Suprapubic skin (tissue), 4 donors: ENCODE measurements at regions not wholly inside any gene's neighbourhood (a gene's known extent, or its start where the extent isn't known, plus 50 kb on each side); places are given as distances from the start of the nearest gene placed in this dataset.

ENCODE experiments used
- DNase-seq, 2 donors: peaks; one replicate each; pipeline ENCODE4 v3.0.0-alpha.2; 2019; ENCODE audit warnings: low spot score in 2 of 2
- H3K27ac ChIP-seq: fragments of 200-600 bp; sonication (generic); one replicate; pipeline ENCODE4 v1.5.1; 2019
- H3K27me3 ChIP-seq: fragments of 200-600 bp; sonication (generic); one replicate; pipeline ENCODE4 v1.5.1; 2019
- H3K36me3 ChIP-seq: fragments of 200-600 bp; sonication (generic); one replicate; pipeline ENCODE4 v1.5.1; 2019
- H3K4me1 ChIP-seq: fragments of 200-600 bp; sonication (generic); one replicate; pipeline ENCODE4 v1.5.1; 2019
- H3K4me3 ChIP-seq: fragments of 200-600 bp; sonication (generic); one replicate; pipeline ENCODE4 v1.5.1; 2019; ENCODE audit warnings: mild to moderate bottlenecking
- H3K9me3 ChIP-seq: fragments of 200-600 bp; sonication (generic); one replicate; pipeline ENCODE4 v1.5.1; 2019
- EP300 ChIP-seq: sonication (generic); formaldehyde crosslinking; IDR thresholded peaks from one replicate; pipeline ENCODE4 v1.6.1; 2017; ENCODE audit warnings: antibody characterized with exemption
- POLR2A ChIP-seq, 2 donors: fragments of 450-650 bp; IDR thresholded peaks; one replicate each; pipeline ENCODE4 v1.6.1; 2017; ENCODE audit warnings: antibody characterized with exemption in 2 of 2, mild to moderate bottlenecking in 2 of 2, moderate library complexity in 2 of 2
- POLR2AphosphoS5 ChIP-seq, 3 donors: sonication (generic); formaldehyde crosslinking; IDR thresholded peaks; one replicate each; pipeline ENCODE4 v1.6.1; 2017; ENCODE audit warnings: antibody characterized with exemption in 3 of 3
- WGBS: methylation state at CpG from one replicate; pipeline ENCODE4 v1.1.5; 2018; 5-methylcytosine and 5-hydroxymethylcytosine counted together
- TF ChIP-seq, protein P1 (sequence below), 2 donors: fragments of 200-600 bp in 1 of 2; fragments of 450-650 bp in 1 of 2; sonication (generic) in 1 of 2; IDR thresholded peaks; one replicate each; pipeline ENCODE4 v1.5.1; 2016 to 2019; ENCODE audit warnings: antibody characterized with exemption in 2 of 2, mild to moderate bottlenecking in 1 of 2, moderate library complexity in 1 of 2

DNA sequence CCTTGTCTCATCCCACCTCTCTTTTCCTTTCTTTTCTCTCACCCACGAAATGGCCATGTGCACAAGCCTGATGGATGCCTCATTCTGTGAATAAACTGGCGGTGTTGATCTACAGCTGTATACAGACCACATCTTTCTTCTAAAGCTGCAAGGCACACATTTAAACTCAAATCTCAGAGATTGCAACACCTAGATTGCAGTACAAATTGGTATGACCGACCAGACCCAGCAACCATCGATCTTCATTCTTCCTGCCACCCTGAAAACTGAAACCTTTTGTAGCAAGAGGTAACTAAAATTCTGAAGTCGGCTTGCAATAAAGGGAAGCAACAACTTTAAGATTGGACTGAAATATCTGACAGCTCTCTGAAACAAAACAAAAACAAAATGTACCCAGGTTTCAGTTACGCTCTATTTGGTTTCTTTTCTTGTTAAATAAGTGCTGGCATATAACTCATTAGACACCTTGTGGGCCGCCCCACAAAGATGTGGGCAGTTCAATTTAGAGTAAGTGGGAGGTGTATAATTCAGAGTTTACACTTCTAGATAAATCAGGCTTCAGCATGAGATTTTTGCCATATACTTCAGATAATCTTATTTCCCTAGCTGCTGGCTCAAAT lies 390.0 kb upstream of the NOVA1 start:
- no peak for TF ChIP-seq POLR2AphosphoS5 (IDR thresholded peaks at IDR 0.05)
- no peaks in the 10 kb centered on the region for H3K27me3 ChIP-seq
- H3K36me3 ChIP-seq: no peaks in the 10 kb centered on the region
- no peak overlapping the region for H3K27ac ChIP-seq
- H3K9me3 ChIP-seq: no peaks in the 10 kb centered on the region
- H3K4me3 ChIP-seq: no peak overlapping the region
- no peaks in the 10 kb centered on the region for H3K4me1 ChIP-seq
- no peak for DNase-seq
- 77% methylated on average over 7 of the region's 7 CpGs for WGBS

DNA sequence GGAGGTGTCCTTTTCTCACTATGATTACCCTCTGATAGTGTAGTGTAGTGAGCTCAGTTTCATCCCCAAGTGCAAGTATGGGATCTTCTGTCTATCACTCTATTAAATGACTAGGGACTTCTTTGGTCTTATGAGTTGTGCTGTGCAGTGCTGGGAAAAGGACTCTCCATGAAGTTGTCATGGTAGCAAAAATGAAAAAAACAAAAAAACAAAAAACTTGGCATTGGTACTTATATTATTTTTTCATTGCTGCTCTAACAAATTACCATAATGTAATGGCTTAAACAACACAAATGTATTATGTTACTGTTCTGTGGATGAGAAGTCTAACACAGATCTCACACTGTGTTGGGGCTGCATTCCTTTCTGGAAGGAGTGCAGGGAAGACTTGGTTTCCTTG lies 393.1 kb upstream of the NOVA1 start:
- no peaks in the 10 kb centered on the region for H3K36me3 ChIP-seq
- H3K27me3 ChIP-seq: no peaks in the 10 kb centered on the region
- DNase-seq: no peak
- H3K27ac ChIP-seq: no peak overlapping the region
- no peak overlapping the region for H3K4me3 ChIP-seq
- H3K9me3 ChIP-seq: no peaks in the 10 kb centered on the region
- TF ChIP-seq, protein P1, sequence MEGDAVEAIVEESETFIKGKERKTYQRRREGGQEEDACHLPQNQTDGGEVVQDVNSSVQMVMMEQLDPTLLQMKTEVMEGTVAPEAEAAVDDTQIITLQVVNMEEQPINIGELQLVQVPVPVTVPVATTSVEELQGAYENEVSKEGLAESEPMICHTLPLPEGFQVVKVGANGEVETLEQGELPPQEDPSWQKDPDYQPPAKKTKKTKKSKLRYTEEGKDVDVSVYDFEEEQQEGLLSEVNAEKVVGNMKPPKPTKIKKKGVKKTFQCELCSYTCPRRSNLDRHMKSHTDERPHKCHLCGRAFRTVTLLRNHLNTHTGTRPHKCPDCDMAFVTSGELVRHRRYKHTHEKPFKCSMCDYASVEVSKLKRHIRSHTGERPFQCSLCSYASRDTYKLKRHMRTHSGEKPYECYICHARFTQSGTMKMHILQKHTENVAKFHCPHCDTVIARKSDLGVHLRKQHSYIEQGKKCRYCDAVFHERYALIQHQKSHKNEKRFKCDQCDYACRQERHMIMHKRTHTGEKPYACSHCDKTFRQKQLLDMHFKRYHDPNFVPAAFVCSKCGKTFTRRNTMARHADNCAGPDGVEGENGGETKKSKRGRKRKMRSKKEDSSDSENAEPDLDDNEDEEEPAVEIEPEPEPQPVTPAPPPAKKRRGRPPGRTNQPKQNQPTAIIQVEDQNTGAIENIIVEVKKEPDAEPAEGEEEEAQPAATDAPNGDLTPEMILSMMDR (IDR thresholded peaks at IDR 0.05): no peak
- TF ChIP-seq POLR2AphosphoS5 (IDR thresholded peaks at IDR 0.05) (no peak), POLR2A (IDR thresholded peaks at IDR 0.05) (no peak), EP300 (no peak)
- H3K4me1 ChIP-seq: no peaks in the 10 kb centered on the region

DNA sequence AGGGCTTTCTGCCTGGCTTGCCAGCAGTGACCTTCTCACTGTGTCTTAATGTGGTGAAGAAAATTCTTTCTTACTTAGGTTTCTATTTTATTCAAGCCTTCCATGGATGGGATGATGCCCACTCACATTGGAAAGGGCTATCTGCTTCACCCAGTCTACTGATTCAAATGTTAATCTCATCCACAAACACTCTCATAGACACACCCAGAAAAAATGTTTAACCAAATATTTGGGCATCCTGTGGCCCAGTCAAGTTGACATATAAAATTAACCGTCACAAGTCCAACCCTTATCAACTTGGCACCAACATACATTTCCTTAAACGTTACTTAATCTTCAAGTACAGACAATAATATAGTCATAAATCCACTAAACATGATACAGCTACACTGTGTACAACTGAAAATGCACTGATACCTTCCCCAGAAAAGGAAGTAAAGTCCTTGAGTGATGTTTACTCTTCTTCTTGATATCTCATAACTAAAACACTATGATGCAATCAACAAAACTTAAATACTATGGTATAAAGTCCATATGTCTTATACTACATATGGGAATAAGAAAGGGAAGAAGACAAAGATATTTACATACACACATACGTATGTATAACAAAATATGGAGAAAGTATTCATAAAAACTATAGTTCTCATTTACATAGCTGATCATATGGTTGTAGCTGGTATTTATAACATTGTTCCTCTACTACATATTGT lies 394.7 kb upstream of the NOVA1 start:
- H3K4me1 ChIP-seq: no peaks in the 10 kb centered on the region
- no peak overlapping the region for H3K4me3 ChIP-seq
- no peaks in the 10 kb centered on the region for H3K27me3 ChIP-seq
- WGBS: 64% methylated on average over 3 of the region's 3 CpGs
- TF ChIP-seq POLR2A (IDR thresholded peaks at IDR 0.05) (no peak), EP300 (no peak), POLR2AphosphoS5 (IDR thresholded peaks at IDR 0.05) (no peak)
- TF ChIP-seq, protein P1 (IDR thresholded peaks at IDR 0.05): no peak
- no peak for DNase-seq
- H3K36me3 ChIP-seq: no peaks in the 10 kb centered on the region
- H3K9me3 ChIP-seq: no peaks in the 10 kb centered on the region
- H3K27ac ChIP-seq: no peak overlapping the region

DNA sequence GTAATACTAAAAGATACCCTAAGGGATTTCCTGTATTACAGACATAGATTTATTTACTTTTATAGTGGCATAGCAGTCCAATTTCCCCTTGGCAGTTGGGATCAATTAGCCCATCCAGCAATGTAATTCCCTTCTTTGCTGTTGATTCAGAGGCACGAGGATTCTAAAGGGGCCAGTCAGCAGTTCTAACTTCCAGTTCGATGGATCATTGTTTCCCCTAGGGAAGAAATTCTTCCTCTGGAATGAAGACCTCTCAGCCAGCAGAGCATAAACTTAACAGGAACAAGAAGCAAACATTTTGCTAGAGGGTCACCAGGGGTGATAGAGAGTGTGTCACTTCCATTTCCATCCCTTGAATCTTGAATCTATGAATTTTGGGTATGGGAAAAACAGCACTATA lies 395.7 kb upstream of the NOVA1 start:
- H3K9me3 ChIP-seq: no peaks in the 10 kb centered on the region
- H3K27ac ChIP-seq: peak overlapping the region; percentile 24
- H3K4me3 ChIP-seq: no peak overlapping the region
- no peaks in the 10 kb centered on the region for H3K27me3 ChIP-seq
- no peaks in the 10 kb centered on the region for H3K4me1 ChIP-seq
- DNase-seq: no peak
- TF ChIP-seq POLR2AphosphoS5 (IDR thresholded peaks at IDR 0.05) (no peak), POLR2A (IDR thresholded peaks at IDR 0.05) (no peak), EP300 (no peak)
- TF ChIP-seq, protein P1 (IDR thresholded peaks at IDR 0.05): no peak
- 28% methylated on average over 2 of the region's 2 CpGs for WGBS
- no peaks in the 10 kb centered on the region for H3K36me3 ChIP-seq

DNA sequence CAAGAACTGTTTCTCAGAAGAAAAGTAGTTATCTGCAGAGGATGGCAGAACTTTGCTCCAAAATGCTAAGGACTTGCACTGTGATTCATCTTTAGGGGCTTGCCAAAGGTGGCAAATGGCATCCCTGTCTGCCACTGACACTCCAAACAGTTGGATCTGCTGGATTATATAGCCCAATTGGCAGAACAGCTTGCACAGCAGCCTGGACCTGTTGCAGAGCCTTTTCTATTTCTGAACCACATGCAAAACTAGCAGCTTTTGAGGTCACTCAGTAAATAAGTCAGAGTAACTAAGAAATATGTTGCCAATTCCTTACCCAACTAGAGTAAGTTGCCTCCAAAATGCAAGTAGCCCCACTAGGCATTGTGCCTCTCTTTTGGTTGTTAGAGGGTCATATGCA lies 397.5 kb upstream of the NOVA1 start:
- TF ChIP-seq POLR2A (IDR thresholded peaks at IDR 0.05) (no peak), POLR2AphosphoS5 (IDR thresholded peaks at IDR 0.05) (no peak), EP300 (no peak)
- TF ChIP-seq, protein P1 (IDR thresholded peaks at IDR 0.05): no peak
- H3K4me3 ChIP-seq: no peak overlapping the region
- no peaks in the 10 kb centered on the region for H3K4me1 ChIP-seq
- no peak for DNase-seq
- H3K9me3 ChIP-seq: no peaks in the 10 kb centered on the region
- H3K27ac ChIP-seq: no peak overlapping the region
- H3K27me3 ChIP-seq: no peaks in the 10 kb centered on the region
- H3K36me3 ChIP-seq: no peaks in the 10 kb centered on the region
